K562 (cell line): ENCODE measurements at regions not wholly inside any gene's neighbourhood (a gene's known extent, or its start where the extent isn't known, plus 50 kb on each side); places are given as distances from the start of the nearest gene placed in this dataset.

ENCODE experiments used
- CREM ChIP-seq: IDR thresholded peaks from 2 replicates; pipeline ENCODE4 v1.6.1; 2014; ENCODE audit warnings: antibody characterized with exemption, low read depth
- EP400 ChIP-seq: fragments of 450-650 bp; IDR thresholded peaks from 2 replicates; pipeline ENCODE4 v1.6.1; 2017; ENCODE audit warnings: antibody characterized with exemption, mild to moderate bottlenecking, moderate library complexity
- HNRNPH1 ChIP-seq: fragments of 200-400 bp; formaldehyde crosslinking; optimal IDR thresholded peaks from 2 replicates; pipeline ENCODE3; 2017; ENCODE audit warnings: low read depth, mild to moderate bottlenecking, low read length, moderate library complexity
- HOXB6 ChIP-seq: fragments of 250-450 bp; sonication (Bioruptor Pico); IDR thresholded peaks from 2 replicates; pipeline ENCODE4 v1.5.1; 2022; ENCODE audit warnings: mild to moderate bottlenecking, borderline replicate concordance
- MCM5 ChIP-seq: fragments of 450-650 bp; IDR thresholded peaks from 2 replicates; pipeline ENCODE4 v1.6.1; 2016; ENCODE audit warnings: low read depth
- MXD1 ChIP-seq: fragments of 250-450 bp; sonication (Bioruptor Pico); IDR thresholded peaks from 2 replicates; pipeline ENCODE4 v1.8.0; 2021; ENCODE audit warnings: borderline replicate concordance, mild to moderate bottlenecking, moderate library complexity; ENCODE audit not compliant: poor library complexity, severe bottlenecking
- SIX5 ChIP-seq, 2 experiments: IDR thresholded peaks; 2 replicates each; pipeline ENCODE4 v1.6.1; 2011; ENCODE audit warnings: low read length in 2 of 2, borderline replicate concordance in 1 of 2, low read depth in 1 of 2, mild to moderate bottlenecking in 1 of 2, moderate library complexity in 1 of 2; ENCODE audit not compliant: insufficient read depth in 1 of 2
- ZNF3 ChIP-seq: fragments of 250-450 bp; sonication (Bioruptor Pico); IDR thresholded peaks from 2 replicates; pipeline ENCODE4 v1.5.0; 2021; ENCODE audit warnings: mild to moderate bottlenecking, moderate library complexity
- TF ChIP-seq, protein P1 (sequence below): fragments of 450-650 bp; IDR thresholded peaks from 2 replicates; pipeline ENCODE4 v1.6.1; 2016
- TF ChIP-seq, protein P2 (sequence below): fragments of 450-650 bp; IDR thresholded peaks from 2 replicates; pipeline ENCODE4 v1.6.1; 2018; ENCODE audit warnings: mild to moderate bottlenecking, low read depth; ENCODE audit not compliant: partially characterized antibody

DNA sequence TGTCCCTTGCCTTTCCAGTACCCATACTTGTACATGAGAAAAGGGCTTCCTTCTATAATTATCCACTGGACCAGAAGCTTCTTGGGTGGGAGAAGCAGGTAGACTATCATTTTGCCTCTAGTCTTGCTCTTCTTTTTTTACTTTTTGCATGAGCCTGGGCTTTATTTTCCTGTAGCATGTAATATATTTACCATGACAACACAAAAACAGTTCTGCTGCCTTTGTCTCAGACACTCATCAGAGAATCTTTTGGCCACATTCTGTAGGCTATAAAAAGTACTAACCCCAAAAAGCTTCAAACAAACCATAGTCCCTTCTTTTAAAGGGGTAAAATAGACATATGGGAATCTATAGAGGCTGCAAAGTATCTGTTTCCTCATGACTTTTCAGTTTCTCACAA is 339.2 kb upstream of the PIK3R1 start (continued):
- TF ChIP-seq CREM (no peak), ZNF3 (CRISPR knock-in tag) (no peak), EP400 (no peak), HOXB6 (CRISPR knock-in tag) (no peak), MXD1 (CRISPR knock-in tag) (no peak), MCM5 (no peak), HNRNPH1 (no peak), SIX5 (IDR thresholded peaks at IDR 0.05; ENCODE audit: borderline replicate concordance in 1 of 2, insufficient read depth in 1 of 2, low read depth in 1 of 2, low read length in 2 of 2) (no peak)
- TF ChIP-seq, protein P1, sequence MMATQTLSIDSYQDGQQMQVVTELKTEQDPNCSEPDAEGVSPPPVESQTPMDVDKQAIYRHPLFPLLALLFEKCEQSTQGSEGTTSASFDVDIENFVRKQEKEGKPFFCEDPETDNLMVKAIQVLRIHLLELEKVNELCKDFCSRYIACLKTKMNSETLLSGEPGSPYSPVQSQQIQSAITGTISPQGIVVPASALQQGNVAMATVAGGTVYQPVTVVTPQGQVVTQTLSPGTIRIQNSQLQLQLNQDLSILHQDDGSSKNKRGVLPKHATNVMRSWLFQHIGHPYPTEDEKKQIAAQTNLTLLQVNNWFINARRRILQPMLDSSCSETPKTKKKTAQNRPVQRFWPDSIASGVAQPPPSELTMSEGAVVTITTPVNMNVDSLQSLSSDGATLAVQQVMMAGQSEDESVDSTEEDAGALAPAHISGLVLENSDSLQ = no peak
- TF ChIP-seq, protein P2, sequence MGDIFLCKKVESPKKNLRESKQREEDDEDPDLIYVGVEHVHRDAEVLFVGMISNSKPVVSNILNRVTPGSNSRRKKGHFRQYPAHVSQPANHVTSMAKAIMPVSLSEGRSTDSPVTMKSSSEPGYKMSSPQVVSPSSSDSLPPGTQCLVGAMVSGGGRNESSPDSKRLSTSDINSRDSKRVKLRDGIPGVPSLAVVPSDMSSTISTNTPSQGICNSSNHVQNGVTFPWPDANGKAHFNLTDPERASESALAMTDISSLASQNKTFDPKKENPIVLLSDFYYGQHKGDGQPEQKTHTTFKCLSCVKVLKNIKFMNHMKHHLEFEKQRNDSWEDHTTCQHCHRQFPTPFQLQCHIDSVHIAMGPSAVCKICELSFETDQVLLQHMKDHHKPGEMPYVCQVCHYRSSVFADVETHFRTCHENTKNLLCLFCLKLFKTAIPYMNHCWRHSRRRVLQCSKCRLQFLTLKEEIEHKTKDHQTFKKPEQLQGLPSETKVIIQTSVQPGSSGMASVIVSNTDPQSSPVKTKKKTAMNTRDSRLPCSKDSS = no peak
